Neuronal stem cell (in vitro differentiated cells): ENCODE measurements at regions not wholly inside any gene's neighbourhood (a gene's known extent, or its start where the extent isn't known, plus 50 kb on each side); places are given as distances from the start of the nearest gene placed in this dataset.
"Not testable (repeated sequence)": the region's sequence is repeated elsewhere in the genome, so short reads cannot be mapped to it uniquely, and the experiment has no call there.

ENCODE experiments used
- DNase-seq: peaks from one replicate; pipeline ENCODE4 v3.0.0-alpha.2; 2013; ENCODE audit warnings: low spot score
- H2AFZ ChIP-seq: one replicate; pipeline ENCODE4 v1.6.1; 2013; ENCODE audit warnings: mild to moderate bottlenecking, low read length, inconsistent platforms
- H2AK5ac ChIP-seq: 2 replicates; pipeline ENCODE4 v1.6.1; 2013; ENCODE audit warnings: low read depth, mild to moderate bottlenecking, inconsistent platforms, low read length, moderate library complexity, mixed read lengths
- H2BK120ac ChIP-seq: 2 replicates; pipeline ENCODE4 v1.6.1; 2013; ENCODE audit warnings: low read depth, mild to moderate bottlenecking, inconsistent platforms, low read length, moderate library complexity, mixed read lengths
- H2BK12ac ChIP-seq: one replicate; pipeline ENCODE4 v1.6.1; 2013; ENCODE audit warnings: low read length, inconsistent platforms
- H2BK15ac ChIP-seq: 2 replicates; pipeline ENCODE4 v1.6.1; 2013; ENCODE audit warnings: mild to moderate bottlenecking, low read length, inconsistent platforms, mixed read lengths
- H2BK5ac ChIP-seq: one replicate; pipeline ENCODE4 v1.6.1; 2013; ENCODE audit warnings: inconsistent platforms, mild to moderate bottlenecking, low read length, moderate library complexity
- H3K14ac ChIP-seq: one replicate; pipeline ENCODE4 v1.6.1; 2013; ENCODE audit warnings: low read length, inconsistent platforms
- H3K18ac ChIP-seq: 2 replicates; pipeline ENCODE4 v1.6.1; 2013; ENCODE audit warnings: low read length, inconsistent platforms
- H3K23ac ChIP-seq: 2 replicates; pipeline ENCODE4 v1.6.1; 2013; ENCODE audit warnings: low read depth, mild to moderate bottlenecking, mixed read lengths, low read length, inconsistent platforms; ENCODE audit not compliant: poor library complexity
- H3K27ac ChIP-seq: replicated peaks from 3 replicates; pipeline ENCODE4 v1.5.1; 2013; ENCODE audit warnings: low read length, inconsistent platforms
- H3K27me3 ChIP-seq, 3 experiments: 2 replicates each; pipeline ENCODE4 v1.6.1; 2013; ENCODE audit warnings: low read length in 3 of 3, mild to moderate bottlenecking in 2 of 3, inconsistent platforms in 1 of 3, low read depth in 1 of 3, mixed read lengths in 1 of 3, moderate library complexity in 1 of 3; ENCODE audit not compliant: control insufficient read depth in 3 of 3, insufficient read depth in 3 of 3
- H3K36me3 ChIP-seq, 2 donors: replicated peaks in 1 of 2; 2 replicates each; pipeline ENCODE4 v1.6.1; 2013; ENCODE audit warnings: low read length in 2 of 2; ENCODE audit not compliant: control insufficient read depth in 2 of 2, insufficient read depth in 2 of 2
- H3K4ac ChIP-seq: 2 replicates; pipeline ENCODE4 v1.6.1; 2013; ENCODE audit warnings: inconsistent platforms, mild to moderate bottlenecking, low read length, moderate library complexity
- H3K4me1 ChIP-seq, 2 donors: 1 replicate in 1 of 2; 2 replicates in 1 of 2; pipeline ENCODE4 v1.6.1; 2013; ENCODE audit warnings: low read length in 2 of 2, low read depth in 1 of 2; ENCODE audit not compliant: control insufficient read depth in 2 of 2, insufficient read depth in 1 of 2
- H3K4me2 ChIP-seq: one replicate; pipeline ENCODE4 v1.6.1; 2013; ENCODE audit warnings: mild to moderate bottlenecking, low read length, inconsistent platforms; ENCODE audit not compliant: insufficient read depth, poor library complexity, severe bottlenecking
- H3K4me3 ChIP-seq, 2 donors: 2 replicates each; pipeline ENCODE4 v1.5.1; 2013; ENCODE audit warnings: low read length in 2 of 2, mild to moderate bottlenecking in 2 of 2, inconsistent platforms in 1 of 2, moderate library complexity in 1 of 2
- H3K79me1 ChIP-seq: one replicate; pipeline ENCODE4 v1.6.1; 2013; ENCODE audit warnings: low read depth, mild to moderate bottlenecking, inconsistent platforms, low read length, moderate library complexity
- H3K9ac ChIP-seq: one replicate; pipeline ENCODE4 v1.6.1; 2013; ENCODE audit warnings: mild to moderate bottlenecking, low read depth, low read length, inconsistent platforms; ENCODE audit not compliant: poor library complexity
- H3K9me3 ChIP-seq, 2 donors: replicated peaks in 1 of 2; 2 replicates each; pipeline versions ENCODE3 to v1.6.1; 2013; ENCODE audit warnings: low read length in 2 of 2, mild to moderate bottlenecking in 2 of 2, inconsistent platforms in 1 of 2, low read depth in 1 of 2, mixed read lengths in 1 of 2, moderate library complexity in 1 of 2; ENCODE audit not compliant: control insufficient read depth in 2 of 2, insufficient read depth in 1 of 2
- H4K8ac ChIP-seq: one replicate; pipeline ENCODE4 v1.6.1; 2013; ENCODE audit warnings: low read depth, mild to moderate bottlenecking, inconsistent platforms, low read length, moderate library complexity
- H4K91ac ChIP-seq: one replicate; pipeline ENCODE4 v1.6.1; 2013; ENCODE audit warnings: low read length, low read depth, mild to moderate bottlenecking, inconsistent platforms; ENCODE audit not compliant: poor library complexity
- WGBS, 2 donors: extraction: QIAGEN DNeasy Blood & Tissue Kit; methylation state at CpG; one replicate each; pipeline ENCODE4 v1.1.7; 2013; ENCODE audit warnings: missing lambda C conversion rate in 2 of 2, mixed read lengths in 1 of 2; ENCODE audit not compliant: insufficient read length in 2 of 2, insufficient replicate concordance in 1 of 2; ENCODE audit errors: extremely low coverage in 2 of 2; 5-methylcytosine and 5-hydroxymethylcytosine counted together

DNA sequence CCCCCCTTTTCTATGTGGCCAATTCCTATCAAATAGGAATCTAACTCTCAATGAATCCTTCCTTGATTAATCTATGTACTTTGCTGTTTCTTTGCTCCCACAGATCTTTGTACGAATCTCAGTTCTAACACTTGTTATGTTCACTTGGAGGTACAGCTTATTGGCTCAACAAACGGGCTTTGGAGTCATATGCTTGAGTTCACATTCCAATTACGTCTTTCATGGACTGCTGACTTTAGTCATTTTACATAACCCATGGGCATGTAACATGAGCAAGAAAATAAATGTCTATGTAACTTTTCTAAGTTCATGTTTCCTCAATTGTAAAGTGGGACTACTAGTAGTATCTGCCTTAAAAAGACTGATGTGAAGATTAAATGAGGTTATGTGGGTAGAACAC lies 123.2 kb upstream of the TBC1D5 start:
- Histone ChIP-seq H3K36me3 (no peaks in the 10 kb centered on the region), H3K9ac (no peak overlapping the region), H2AFZ (no peak overlapping the region), H2BK15ac (no peak overlapping the region), H3K27ac (no peak overlapping the region), H4K91ac (no peak overlapping the region), H3K27me3 (no peaks in the 10 kb centered on the region), H3K9me3 (no peaks in the 10 kb centered on the region), H2BK120ac (no peak overlapping the region), H2AK5ac (no peak overlapping the region), H2BK5ac (no peak overlapping the region), H4K8ac (no peak overlapping the region), H3K14ac (no peak overlapping the region), H2BK12ac (no peak overlapping the region), H3K4me3 (no peak overlapping the region), H3K79me1 (no peaks in the 10 kb centered on the region), H3K23ac (no peak overlapping the region), H3K4me2 (no peak overlapping the region), H3K18ac (no peak overlapping the region), H3K4me1 (no peaks in the 10 kb centered on the region), H3K4ac (no peak overlapping the region)
- WGBS, 2 donors: no CpG with 5 or more reads among the region's 3 CpGs
- DNase-seq: no peak

DNA sequence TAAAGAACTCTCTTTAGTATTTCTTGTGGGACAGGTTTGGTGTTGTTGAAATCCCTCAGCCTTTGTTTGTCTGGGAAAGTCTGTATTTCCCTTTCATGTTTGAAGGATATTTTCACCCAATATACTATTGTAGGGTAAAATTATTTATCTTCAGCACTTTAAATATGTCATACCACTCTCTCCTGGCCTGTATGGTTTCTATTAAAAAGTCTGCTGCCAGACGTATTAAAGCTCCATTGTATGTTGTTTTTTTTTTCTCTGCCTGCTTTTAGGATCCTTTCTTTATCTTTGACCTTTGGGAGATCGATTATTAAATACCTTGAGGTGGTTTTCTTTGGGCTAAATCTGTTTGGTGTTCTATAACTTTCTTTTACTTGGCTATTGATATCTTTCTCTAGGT lies 119.0 kb upstream of the TBC1D5 start:
- WGBS, 2 donors: no CpG with 5 or more reads among the region's 2 CpGs
- Histone ChIP-seq H3K27ac (no peak overlapping the region), H4K8ac (no peak overlapping the region), H3K36me3 (no peaks in the 10 kb centered on the region), H3K4me1 (no peaks in the 10 kb centered on the region), H2AFZ (no peak overlapping the region), H3K4ac (no peak overlapping the region), H3K9me3 (no peaks in the 10 kb centered on the region), H3K79me1 (no peaks in the 10 kb centered on the region), H3K4me2 (no peak overlapping the region), H2BK5ac (no peak overlapping the region), H2BK120ac (no peak overlapping the region), H3K27me3 (no peaks in the 10 kb centered on the region), H3K14ac (no peak overlapping the region), H2BK12ac (no peak overlapping the region), H3K23ac (no peak overlapping the region), H4K91ac (no peak overlapping the region), H3K18ac (no peak overlapping the region), H2AK5ac (no peak overlapping the region), H3K4me3 (peak overlapping the region in 1 of 2 donors; percentile 41), H2BK15ac (no peak overlapping the region), H3K9ac (no peak overlapping the region)
- DNase-seq: no peak

GRCh38 chr3:17860840-17861471 lies 118.5 kb upstream of the TBC1D5 start:
- not testable (repeated sequence) for H2BK120ac ChIP-seq, H3K4me1 ChIP-seq, H3K27me3 ChIP-seq, H3K27ac ChIP-seq, H2BK5ac ChIP-seq, H3K9ac ChIP-seq, DNase-seq, H3K23ac ChIP-seq, H3K14ac ChIP-seq, H3K9me3 ChIP-seq, H2AK5ac ChIP-seq, H3K18ac ChIP-seq, H4K8ac ChIP-seq, H3K79me1 ChIP-seq, H3K4me2 ChIP-seq, H2BK12ac ChIP-seq, H3K4ac ChIP-seq, H2BK15ac ChIP-seq, H4K91ac ChIP-seq, H3K36me3 ChIP-seq
- H3K4me3 ChIP-seq: peak overlapping the region in 1 of 2 donors; percentile 41
- peak overlapping the region; percentile 35 for H2AFZ ChIP-seq
- WGBS, 2 donors: no CpG with 5 or more reads among the region's 35 CpGs

GRCh38 chr3:17852217-17852616 lies 109.8 kb upstream of the TBC1D5 start:
- H2BK12ac ChIP-seq: no peak overlapping the region
- H2BK15ac ChIP-seq: no peak overlapping the region
- H4K91ac ChIP-seq: no peak overlapping the region
- DNase-seq: no peak
- H4K8ac ChIP-seq: no peak overlapping the region
- H3K14ac ChIP-seq: no peak overlapping the region
- H3K4me3 ChIP-seq: no peak overlapping the region
- H2BK120ac ChIP-seq: no peak overlapping the region
- H3K23ac ChIP-seq: no peak overlapping the region
- peaks cover 0 to 2% of the 10 kb centered on the region in 2 donors for H3K36me3 ChIP-seq
- no peak overlapping the region for H2AK5ac ChIP-seq
- H3K9me3 ChIP-seq: no peaks in the 10 kb centered on the region
- WGBS, 2 donors: no CpG with 5 or more reads among the region's 1 CpG
- no peaks in the 10 kb centered on the region for H3K79me1 ChIP-seq
- H3K4me1 ChIP-seq: no peaks in the 10 kb centered on the region
- no peak overlapping the region for H3K4ac ChIP-seq
- no peak overlapping the region for H3K18ac ChIP-seq
- H2AFZ ChIP-seq: no peak overlapping the region
- H3K4me2 ChIP-seq: no peak overlapping the region
- H2BK5ac ChIP-seq: no peak overlapping the region
- no peak overlapping the region for H3K27ac ChIP-seq
- H3K9ac ChIP-seq: no peak overlapping the region
- no peaks in the 10 kb centered on the region for H3K27me3 ChIP-seq
